MM.1S (cell line): ENCODE measurements at regions not wholly inside any gene's neighbourhood (a gene's known extent, or its start where the extent isn't known, plus 50 kb on each side); places are given as distances from the start of the nearest gene placed in this dataset.

ENCODE experiments used
- EZH2 ChIP-seq: fragments of 300-600 bp; sonication (generic); optimal IDR thresholded peaks from 2 replicates; pipeline ENCODE3; 2017; ENCODE audit warnings: low read depth, mild to moderate bottlenecking, antibody characterized with exemption, low read length, mixed read lengths
- EZH2phosphoT487 ChIP-seq: fragments of 300-600 bp; sonication (generic); IDR thresholded peaks from 2 replicates; pipeline ENCODE4 v1.6.1; 2018; ENCODE audit warnings: antibody characterized with exemption, low read length

DNA sequence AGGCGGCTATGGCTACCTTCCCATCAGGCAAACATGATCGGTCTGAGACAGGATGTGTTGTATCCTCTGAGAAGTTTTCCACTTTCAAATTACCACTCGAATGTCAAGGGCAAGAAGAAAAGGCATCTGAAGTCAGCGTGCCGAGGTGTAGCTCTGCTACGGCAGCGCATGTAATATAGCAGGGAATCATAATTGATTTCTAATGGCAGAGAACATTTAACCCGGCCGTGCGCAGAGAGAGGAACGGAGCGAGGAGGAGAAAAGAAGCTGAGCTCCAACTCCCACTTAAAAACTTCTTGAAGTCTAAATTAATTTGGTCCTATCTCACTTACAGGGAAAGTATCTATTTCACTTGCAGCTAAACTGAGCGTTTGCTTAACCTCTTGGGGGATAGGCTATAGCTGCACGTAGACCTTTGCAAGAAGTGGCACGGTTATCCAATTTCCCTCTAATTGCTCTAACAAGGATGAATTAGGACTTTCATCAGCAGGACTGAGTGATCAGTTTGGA, 137.3 kb upstream of the KIRREL3 start:
- TF ChIP-seq EZH2phosphoT487 (no peak), EZH2 (no peak)
